ENCODE measurements at regions not wholly inside any gene's neighbourhood (a gene's known extent, or its start where the extent isn't known, plus 50 kb on each side); places are given as distances from the start of the nearest gene placed in this dataset.
"Not testable (repeated sequence)": the region's sequence is repeated elsewhere in the genome, so short reads cannot be mapped to it uniquely, and the experiment has no call there.

DNA sequence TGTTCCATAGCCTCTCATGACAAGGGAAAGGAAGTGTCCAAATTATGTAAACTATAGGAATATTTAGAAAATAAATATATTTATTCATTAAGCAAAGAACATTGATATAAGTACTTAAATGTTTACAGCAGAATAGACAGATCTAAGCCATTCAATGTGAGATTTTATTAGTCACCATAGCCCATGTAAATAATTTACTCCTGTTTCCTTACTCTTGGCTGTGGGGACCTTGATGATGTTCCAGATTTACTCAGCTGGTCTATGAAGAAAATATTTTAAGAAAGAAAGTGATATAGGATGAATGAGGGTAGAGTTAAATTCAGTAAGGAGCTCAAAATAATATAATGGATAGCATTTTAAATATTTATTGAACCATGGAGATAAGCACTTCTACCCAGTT lies 442.6 kb upstream of the KLF6 start:
- H3K9me3 ChIP-seq (ENCODE audit: control insufficient read depth, insufficient read depth, low read length) = no peaks in the 10 kb centered on the region
- H3F3A ChIP-seq (ENCODE audit: control insufficient read depth, insufficient read depth) = no peaks in the 10 kb centered on the region
- TF ChIP-seq, protein P1, sequence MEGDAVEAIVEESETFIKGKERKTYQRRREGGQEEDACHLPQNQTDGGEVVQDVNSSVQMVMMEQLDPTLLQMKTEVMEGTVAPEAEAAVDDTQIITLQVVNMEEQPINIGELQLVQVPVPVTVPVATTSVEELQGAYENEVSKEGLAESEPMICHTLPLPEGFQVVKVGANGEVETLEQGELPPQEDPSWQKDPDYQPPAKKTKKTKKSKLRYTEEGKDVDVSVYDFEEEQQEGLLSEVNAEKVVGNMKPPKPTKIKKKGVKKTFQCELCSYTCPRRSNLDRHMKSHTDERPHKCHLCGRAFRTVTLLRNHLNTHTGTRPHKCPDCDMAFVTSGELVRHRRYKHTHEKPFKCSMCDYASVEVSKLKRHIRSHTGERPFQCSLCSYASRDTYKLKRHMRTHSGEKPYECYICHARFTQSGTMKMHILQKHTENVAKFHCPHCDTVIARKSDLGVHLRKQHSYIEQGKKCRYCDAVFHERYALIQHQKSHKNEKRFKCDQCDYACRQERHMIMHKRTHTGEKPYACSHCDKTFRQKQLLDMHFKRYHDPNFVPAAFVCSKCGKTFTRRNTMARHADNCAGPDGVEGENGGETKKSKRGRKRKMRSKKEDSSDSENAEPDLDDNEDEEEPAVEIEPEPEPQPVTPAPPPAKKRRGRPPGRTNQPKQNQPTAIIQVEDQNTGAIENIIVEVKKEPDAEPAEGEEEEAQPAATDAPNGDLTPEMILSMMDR (IDR thresholded peaks at IDR 0.05; ENCODE audit: low read depth, low read length, poor library complexity, severe bottlenecking) = no peak
- TF ChIP-seq EZH2phosphoT487 (IDR thresholded peaks at IDR 0.05; ENCODE audit: borderline replicate concordance, low read length) = no peak
- H3K27me3 ChIP-seq (ENCODE audit: control insufficient read depth, low read length) = no peaks in the 10 kb centered on the region
- H3K4me3 ChIP-seq (ENCODE audit: low read length) = no peak overlapping the region
- H3K4me2 ChIP-seq (ENCODE audit: low read length) = no peak overlapping the region
- no peaks in the 10 kb centered on the region for H3K4me1 ChIP-seq (ENCODE audit: control insufficient read depth, low read length)
- H4K20me1 ChIP-seq (ENCODE audit: control insufficient read depth, insufficient read depth, low read depth, low read length) = no peaks in the 10 kb centered on the region
- no peaks in the 10 kb centered on the region for H3K79me2 ChIP-seq (ENCODE audit: control insufficient read depth, low read length)
- H3K27ac ChIP-seq (ENCODE audit: low read depth, low read length) = no peak overlapping the region
- no peaks in the 10 kb centered on the region for H3K36me3 ChIP-seq (ENCODE audit: control insufficient read depth, low read length)
- H3K9me2 ChIP-seq (replicated peaks; ENCODE audit: control insufficient read depth, low read length) = no peaks in the 10 kb centered on the region

GRCh38 chr10:4226941-4227540 lies 442.0 kb upstream of the KLF6 start:
- Histone ChIP-seq H3K4me2 (ENCODE audit: low read length) (no peak overlapping the region), H3K27ac (ENCODE audit: low read depth, low read length) (no peak overlapping the region), H3K9me3 (ENCODE audit: control insufficient read depth, insufficient read depth, low read length) (no peaks in the 10 kb centered on the region), H3K36me3 (ENCODE audit: control insufficient read depth, low read length) (no peaks in the 10 kb centered on the region), H3K79me2 (ENCODE audit: control insufficient read depth, low read length) (no peaks in the 10 kb centered on the region), H3K9me2 (replicated peaks; ENCODE audit: control insufficient read depth, low read length) (no peaks in the 10 kb centered on the region), H3K27me3 (ENCODE audit: control insufficient read depth, low read length) (no peaks in the 10 kb centered on the region), H4K20me1 (ENCODE audit: control insufficient read depth, insufficient read depth, low read depth, low read length) (no peaks in the 10 kb centered on the region), H3K4me1 (ENCODE audit: control insufficient read depth, low read length) (no peaks in the 10 kb centered on the region), H3F3A (ENCODE audit: control insufficient read depth, insufficient read depth) (no peaks in the 10 kb centered on the region), H3K4me3 (ENCODE audit: low read length) (no peak overlapping the region)
- TF ChIP-seq EZH2phosphoT487 (IDR thresholded peaks at IDR 0.05; ENCODE audit: borderline replicate concordance, low read length) = no peak
- TF ChIP-seq, protein P1 (IDR thresholded peaks at IDR 0.05; ENCODE audit: low read depth, low read length, poor library complexity, severe bottlenecking) = no peak

DNA sequence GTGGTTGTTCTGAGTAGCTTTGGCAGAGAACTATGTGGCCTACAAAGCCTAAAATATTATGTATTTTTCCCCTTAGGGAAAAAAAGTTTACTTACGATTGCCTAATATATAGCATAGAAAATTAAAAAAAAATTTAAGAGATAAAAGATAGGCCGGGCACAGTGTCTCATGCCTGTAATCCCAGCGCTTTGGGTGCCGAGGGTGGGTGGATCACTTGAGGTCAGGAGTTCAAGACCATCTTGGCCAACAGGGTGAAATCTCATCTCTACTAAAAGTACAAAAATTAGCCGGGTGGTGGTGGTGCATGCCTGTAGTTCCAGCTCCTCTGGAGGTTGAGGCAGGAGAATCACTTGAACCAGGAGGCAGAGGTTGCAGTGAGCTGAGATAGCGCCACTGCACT lies 439.2 kb upstream of the KLF6 start:
- no peak for TF ChIP-seq EZH2phosphoT487 (IDR thresholded peaks at IDR 0.05; ENCODE audit: borderline replicate concordance, low read length)
- TF ChIP-seq, protein P1 (IDR thresholded peaks at IDR 0.05; ENCODE audit: low read depth, low read length, poor library complexity, severe bottlenecking) = no peak
- no peak overlapping the region for H3K4me2 ChIP-seq (ENCODE audit: low read length)
- H3K27me3 ChIP-seq (ENCODE audit: control insufficient read depth, low read length) = no peaks in the 10 kb centered on the region
- H3K4me1 ChIP-seq (ENCODE audit: control insufficient read depth, low read length) = no peaks in the 10 kb centered on the region
- no peak overlapping the region for H3K27ac ChIP-seq (ENCODE audit: low read depth, low read length)
- no peaks in the 10 kb centered on the region for H3F3A ChIP-seq (ENCODE audit: control insufficient read depth, insufficient read depth)
- H3K4me3 ChIP-seq (ENCODE audit: low read length) = no peak overlapping the region
- no peaks in the 10 kb centered on the region for H3K9me3 ChIP-seq (ENCODE audit: control insufficient read depth, insufficient read depth, low read length)
- H3K9me2 ChIP-seq (replicated peaks; ENCODE audit: control insufficient read depth, low read length) = no peaks in the 10 kb centered on the region
- H4K20me1 ChIP-seq (ENCODE audit: control insufficient read depth, insufficient read depth, low read depth, low read length) = no peaks in the 10 kb centered on the region
- H3K79me2 ChIP-seq (ENCODE audit: control insufficient read depth, low read length) = no peaks in the 10 kb centered on the region
- H3K36me3 ChIP-seq (ENCODE audit: control insufficient read depth, low read length) = no peaks in the 10 kb centered on the region

- H3K9me2 ChIP-seq (replicated peaks; ENCODE audit: control insufficient read depth, low read length); H3K27ac ChIP-seq (ENCODE audit: low read depth, low read length); H3K4me1 ChIP-seq (ENCODE audit: control insufficient read depth, low read length); H3K4me3 ChIP-seq (ENCODE audit: low read length); H3K27me3 ChIP-seq (ENCODE audit: control insufficient read depth, low read length); H3K9me3 ChIP-seq (ENCODE audit: control insufficient read depth, insufficient read depth, low read length); H3K79me2 ChIP-seq (ENCODE audit: control insufficient read depth, low read length); H4K20me1 ChIP-seq (ENCODE audit: control insufficient read depth, insufficient read depth, low read depth, low read length); H3K4me2 ChIP-seq (ENCODE audit: low read length); H3K36me3 ChIP-seq (ENCODE audit: control insufficient read depth, low read length); H3F3A ChIP-seq (ENCODE audit: control insufficient read depth, insufficient read depth): not testable (repeated sequence)
Observed at GRCh38 chr10:4221310-4221709, 436.3 kb upstream of the KLF6 start.
